Dedifferentiated amniotic fluid mesenchymal stem cell (primary cell): ENCODE measurements at regions not wholly inside any gene's neighbourhood (a gene's known extent, or its start where the extent isn't known, plus 50 kb on each side); places are given as distances from the start of the nearest gene placed in this dataset.

Experiments used
- DNase-seq: peaks from one replicate; pipeline ENCODE4 v3.0.0-alpha.2; 2016; ENCODE audit errors: extremely low spot score

- DNase-seq, result no peak
These were observed 1391.9 kb downstream of the TBC1D22A start for GRCh38 chr22:48154169-48154942.

GRCh38 chr22:48153726-48154125, 1391.3 kb downstream of the TBC1D22A start:
- no peak for DNase-seq

- DNase-seq, result no peak
These were observed 1390.5 kb downstream of the TBC1D22A start for GRCh38 chr22:48152916-48153315.

GRCh38 chr22:48152164-48152775, 1389.8 kb downstream of the TBC1D22A start:
- no peak for DNase-seq

DNA sequence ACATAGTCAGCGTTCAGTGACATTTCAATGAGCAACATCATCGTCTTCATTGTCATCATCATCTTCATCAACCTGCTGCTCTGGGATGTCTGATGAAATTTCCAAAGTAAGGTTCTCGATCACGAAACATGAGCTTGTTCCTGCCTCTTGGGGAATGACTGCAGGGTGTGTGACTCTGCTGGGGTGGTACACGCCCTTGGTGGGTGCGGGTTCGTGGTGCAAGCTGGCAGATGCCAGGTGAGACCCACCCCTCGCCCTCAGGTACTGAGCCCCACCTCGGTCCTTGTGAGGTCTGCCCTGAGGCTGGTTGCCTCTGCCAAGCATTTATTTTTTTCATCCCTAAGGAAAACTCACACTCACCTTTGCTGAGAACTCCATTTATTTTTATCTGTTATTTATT, 1389.2 kb downstream of the TBC1D22A start:
- no peak for DNase-seq

- no peak for DNase-seq
These were observed 1385.4 kb downstream of the TBC1D22A start for GRCh38 chr22:48147831-48148230.

GRCh38 chr22:48147404-48147803, 1385.0 kb downstream of the TBC1D22A start:
- no peak for DNase-seq

- no peak for DNase-seq
These were observed 1384.0 kb downstream of the TBC1D22A start for GRCh38 chr22:48146426-48146825.

- DNase-seq, result no peak
These were observed 1383.3 kb downstream of the TBC1D22A start for GRCh38 chr22:48145738-48146137.

GRCh38 chr22:48144318-48144717, 1381.9 kb downstream of the TBC1D22A start:
- no peak for DNase-seq

DNA sequence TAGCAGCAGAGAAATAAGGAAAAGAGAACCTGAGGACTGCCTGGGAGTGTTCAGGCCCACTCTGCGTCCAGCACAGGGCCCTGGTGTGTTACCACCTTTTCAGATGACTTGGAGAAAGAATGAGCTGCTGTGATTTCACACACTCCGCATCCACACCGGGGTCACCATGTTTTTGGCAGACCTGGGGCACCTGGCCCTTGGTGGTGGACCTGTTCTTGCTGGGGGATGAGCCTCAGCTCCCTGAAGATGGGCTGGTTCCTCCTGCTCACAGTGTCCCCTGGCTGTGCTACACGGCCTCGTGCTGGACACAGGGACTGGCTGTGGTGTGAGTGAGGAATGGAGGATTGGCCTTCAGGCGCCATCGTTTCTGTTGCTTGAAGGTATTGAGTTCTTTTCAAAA, 1381.4 kb downstream of the TBC1D22A start:
- no peak for DNase-seq

DNA sequence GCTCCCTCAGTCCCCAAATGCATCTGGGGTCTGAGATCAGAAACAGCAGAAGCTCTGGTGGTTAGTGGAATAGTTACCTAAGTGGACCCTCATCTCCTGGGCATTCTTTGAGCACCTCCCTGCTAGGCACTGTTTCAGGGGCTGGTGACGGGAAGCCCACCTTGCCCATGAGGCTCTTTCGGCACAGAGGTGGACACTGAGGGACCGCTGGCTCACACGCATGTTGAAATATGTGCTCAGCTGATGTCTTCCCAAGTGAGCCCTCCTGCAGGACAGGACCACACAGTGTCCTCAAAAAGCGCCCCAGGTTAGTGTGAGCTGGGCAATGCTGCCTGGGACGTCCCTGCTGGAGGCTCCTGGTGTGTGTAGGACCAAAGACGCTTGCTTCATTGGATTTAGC, 1379.9 kb downstream of the TBC1D22A start:
- DNase-seq, result no peak

GRCh38 chr22:48141301-48141700, 1378.9 kb downstream of the TBC1D22A start:
- no peak for DNase-seq

- no peak for DNase-seq
These were observed 1377.9 kb downstream of the TBC1D22A start for GRCh38 chr22:48140261-48140813.

GRCh38 chr22:48139776-48140175, 1377.3 kb downstream of the TBC1D22A start:
- no peak for DNase-seq

DNA sequence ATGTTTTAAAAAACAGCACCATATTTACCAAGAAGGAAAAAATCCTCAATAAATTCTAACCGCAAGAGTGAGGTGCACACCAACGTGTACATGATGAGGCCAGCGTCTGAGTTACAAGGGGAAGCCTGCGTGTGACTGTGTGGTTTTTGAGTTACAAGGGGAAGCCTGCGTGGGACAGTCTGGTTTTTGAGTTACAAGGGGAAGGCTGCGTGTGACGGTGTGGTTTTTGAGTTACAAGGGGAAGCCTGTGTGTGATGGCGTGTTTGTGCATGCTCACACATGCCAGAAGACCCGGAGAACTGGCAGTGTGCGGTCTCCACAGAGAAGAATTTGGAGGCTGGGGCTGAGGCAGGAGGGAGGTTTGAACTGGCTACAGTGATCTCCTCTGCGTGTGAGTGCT, 1376.4 kb downstream of the TBC1D22A start:
- no peak for DNase-seq

DNA sequence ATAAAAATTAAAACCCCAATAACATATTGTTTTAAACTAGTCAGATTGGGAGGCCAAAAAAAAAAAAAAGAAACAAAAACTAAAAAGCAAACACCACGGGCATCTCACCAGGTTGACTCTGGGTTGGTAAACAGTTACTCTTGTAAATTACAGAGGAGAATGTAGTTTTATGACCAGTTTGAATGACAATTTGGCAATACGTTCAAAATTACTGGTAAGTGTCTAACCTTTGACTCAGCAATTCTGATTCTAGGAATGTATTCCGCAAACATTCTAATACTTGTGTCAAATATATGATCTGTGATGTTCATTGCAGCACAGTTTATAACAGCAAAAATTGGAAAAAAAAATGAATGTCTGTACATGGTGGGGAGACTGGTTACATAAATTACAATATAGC, 1376.0 kb downstream of the TBC1D22A start:
- no peak for DNase-seq

DNA sequence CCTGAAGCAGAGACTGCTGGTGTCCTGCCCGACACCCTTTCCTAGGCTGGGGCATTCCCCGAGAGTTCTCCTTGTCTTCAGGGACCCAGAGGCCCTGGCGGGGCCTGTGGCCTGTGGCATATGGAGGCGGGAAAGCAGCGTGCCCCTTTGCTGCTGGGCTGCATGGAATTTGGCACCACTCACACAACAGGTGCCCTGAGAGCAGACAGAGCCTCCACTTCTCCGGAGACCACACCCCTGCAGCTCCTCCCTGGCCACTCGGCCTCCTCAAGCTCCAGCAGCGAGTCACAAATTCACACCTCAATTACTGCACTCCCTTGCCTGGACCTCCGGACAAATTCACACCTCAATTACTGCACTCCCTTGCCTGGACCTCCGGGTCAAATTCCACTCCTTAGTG, 1375.2 kb downstream of the TBC1D22A start:
- no peak for DNase-seq

DNA sequence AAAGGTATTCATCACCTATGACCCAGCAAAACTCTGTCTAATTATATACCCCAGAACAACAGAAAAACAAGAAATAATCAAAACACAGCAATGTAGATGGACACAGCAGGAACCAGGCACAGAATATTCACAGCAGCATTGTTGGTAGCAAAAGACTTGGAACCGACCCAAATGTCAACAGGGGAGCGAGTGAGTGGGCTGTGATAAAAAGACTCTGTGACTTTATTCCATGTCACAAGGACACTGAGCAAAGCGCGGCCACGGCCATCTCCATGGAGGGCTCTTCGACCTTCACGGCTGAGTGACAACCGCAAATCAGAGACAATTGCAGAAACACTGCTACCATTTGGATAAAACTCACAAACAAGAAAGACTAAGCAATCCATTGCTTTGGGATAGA, 1373.1 kb downstream of the TBC1D22A start:
- no peak for DNase-seq

- DNase-seq, result no peak
These were observed 1363.0 kb downstream of the TBC1D22A start for GRCh38 chr22:48125416-48125815.

DNA sequence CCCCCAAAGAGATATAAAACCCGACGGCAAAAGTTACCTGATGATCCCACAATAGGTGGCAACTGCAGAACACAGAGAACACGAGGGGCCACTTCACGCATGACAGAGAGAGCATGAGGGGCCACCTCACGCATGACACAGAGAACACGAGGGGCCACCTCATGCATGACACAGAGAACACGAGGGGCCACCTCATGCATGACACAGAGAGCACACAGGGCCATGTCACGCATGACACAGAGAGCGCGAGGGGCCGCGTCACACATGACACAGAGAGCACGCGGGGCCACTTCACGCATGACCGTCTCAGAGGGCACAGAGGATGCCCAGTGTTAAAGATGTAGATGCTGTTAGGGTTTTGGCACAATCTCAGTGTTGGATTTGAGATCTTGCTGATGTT, 1359.5 kb downstream of the TBC1D22A start:
- DNase-seq, result no peak

- no peak for DNase-seq
These were observed 1356.2 kb downstream of the TBC1D22A start for GRCh38 chr22:48118654-48119053.

- DNase-seq, result no peak
These were observed 1354.4 kb downstream of the TBC1D22A start for GRCh38 chr22:48116871-48117270.
